K562 (cell line): ENCODE measurements at regions not wholly inside any gene's neighbourhood (a gene's known extent, or its start where the extent isn't known, plus 50 kb on each side); places are given as distances from the start of the nearest gene placed in this dataset.

Source experiments
- CEBPB ChIP-seq: fragments of 450-650 bp; IDR thresholded peaks from 2 replicates; pipeline ENCODE4 v1.6.1; 2016; ENCODE audit warnings: missing genetic modification characterization, missing compliant biosample characterization
- CEBPG ChIP-seq, 3 experiments: fragments of 200-800 bp in 1 of 3; sonication (Bioruptor generic) in 1 of 3; sonication (generic) in 1 of 3; formaldehyde crosslinking in 1 of 3; IDR thresholded peaks in 2 of 3; conservative IDR thresholded peaks in 1 of 3; 2 replicates each; pipeline versions ENCODE4 v1.6.1 to v1.8.0; 2016 to 2022; ENCODE audit warnings: missing compliant biosample characterization in 2 of 3, missing genetic modification characterization in 2 of 3, mild to moderate bottlenecking in 1 of 3, missing genetic modification reagents in 1 of 3
- CREB1 ChIP-seq, 2 experiments: sonication (generic) in 1 of 2; formaldehyde crosslinking in 1 of 2; IDR thresholded peaks; 2 replicates each; pipeline versions ENCODE4 v1.6.1 to v1.8.0; 2012 to 2022; ENCODE audit warnings: inconsistent platforms in 1 of 2, mild to moderate bottlenecking in 1 of 2, missing genetic modification reagents in 1 of 2, moderate library complexity in 1 of 2
- DNMT1 ChIP-seq: fragments of 450-650 bp; IDR thresholded peaks from 2 replicates; pipeline ENCODE4 v1.6.1; 2016; ENCODE audit warnings: antibody characterized with exemption, mild to moderate bottlenecking
- EP300 ChIP-seq: IDR thresholded peaks from 2 replicates; pipeline ENCODE4 v1.6.1; 2012; ENCODE audit warnings: low read length, improper control_type of control experiment
- MEF2A ChIP-seq: IDR thresholded peaks from 2 replicates; pipeline ENCODE4 v1.6.1; 2011; ENCODE audit warnings: low read depth, mild to moderate bottlenecking, low read length, moderate library complexity; ENCODE audit not compliant: control insufficient read depth
- POLR2A ChIP-seq: fragments of 450-650 bp; conservative IDR thresholded peaks from 2 replicates; pipeline ENCODE4 v1.6.1; 2016
- RBFOX2 ChIP-seq: fragments of 200-400 bp; formaldehyde crosslinking; IDR thresholded peaks from 2 replicates; pipeline ENCODE4 v1.6.1; 2017; ENCODE audit warnings: low read depth, mild to moderate bottlenecking, low read length, moderate library complexity
- RFX1 ChIP-seq: fragments of 450-650 bp; IDR thresholded peaks from 2 replicates; pipeline ENCODE4 v1.6.1; 2016; ENCODE audit warnings: mild to moderate bottlenecking, moderate library complexity
- STAT5B ChIP-seq: fragments of 250-450 bp; sonication (Bioruptor Pico); IDR thresholded peaks from 2 replicates; pipeline ENCODE4 v1.8.0; 2021; ENCODE audit warnings: mild to moderate bottlenecking, inconsistent platforms
- ZZZ3 ChIP-seq: fragments of 450-650 bp; IDR thresholded peaks from 2 replicates; pipeline ENCODE4 v1.6.1; 2016; ENCODE audit warnings: antibody characterized with exemption, mild to moderate bottlenecking, moderate library complexity
- TF ChIP-seq, protein P1 (sequence below), 3 experiments: IDR thresholded peaks in 2 of 3; conservative IDR thresholded peaks in 1 of 3; 2 replicates each; pipeline ENCODE4 v1.5.1; 2011 to 2012; ENCODE audit warnings: low read length in 3 of 3, mild to moderate bottlenecking in 3 of 3, control low read depth in 2 of 3, improper control_type of control experiment in 1 of 3, inconsistent platforms in 1 of 3, low read depth in 1 of 3, mixed read lengths in 1 of 3, moderate library complexity in 1 of 3; ENCODE audit not compliant: insufficient read depth in 2 of 3

GRCh38 chr5:2260211-2261003 is 377.7 kb upstream of the IRX4 start:
- TF ChIP-seq POLR2A = no peak
- no peak for TF ChIP-seq RFX1
- TF ChIP-seq ZZZ3 = no peak
- no peak for TF ChIP-seq STAT5B (CRISPR knock-in tag)
- TF ChIP-seq, protein P1, sequence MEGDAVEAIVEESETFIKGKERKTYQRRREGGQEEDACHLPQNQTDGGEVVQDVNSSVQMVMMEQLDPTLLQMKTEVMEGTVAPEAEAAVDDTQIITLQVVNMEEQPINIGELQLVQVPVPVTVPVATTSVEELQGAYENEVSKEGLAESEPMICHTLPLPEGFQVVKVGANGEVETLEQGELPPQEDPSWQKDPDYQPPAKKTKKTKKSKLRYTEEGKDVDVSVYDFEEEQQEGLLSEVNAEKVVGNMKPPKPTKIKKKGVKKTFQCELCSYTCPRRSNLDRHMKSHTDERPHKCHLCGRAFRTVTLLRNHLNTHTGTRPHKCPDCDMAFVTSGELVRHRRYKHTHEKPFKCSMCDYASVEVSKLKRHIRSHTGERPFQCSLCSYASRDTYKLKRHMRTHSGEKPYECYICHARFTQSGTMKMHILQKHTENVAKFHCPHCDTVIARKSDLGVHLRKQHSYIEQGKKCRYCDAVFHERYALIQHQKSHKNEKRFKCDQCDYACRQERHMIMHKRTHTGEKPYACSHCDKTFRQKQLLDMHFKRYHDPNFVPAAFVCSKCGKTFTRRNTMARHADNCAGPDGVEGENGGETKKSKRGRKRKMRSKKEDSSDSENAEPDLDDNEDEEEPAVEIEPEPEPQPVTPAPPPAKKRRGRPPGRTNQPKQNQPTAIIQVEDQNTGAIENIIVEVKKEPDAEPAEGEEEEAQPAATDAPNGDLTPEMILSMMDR (IDR thresholded peaks at IDR 0.05 in 2 of 3, conservative IDR thresholded peaks at IDR 0.05 in 1 of 3; ENCODE audit: insufficient read depth in 2 of 3, low read depth in 1 of 3, low read length in 3 of 3) = no peak
- no peak for TF ChIP-seq MEF2A
- TF ChIP-seq DNMT1 = no peak
- no peak for TF ChIP-seq RBFOX2
- TF ChIP-seq CEBPB (tag) = no peak
- TF ChIP-seq EP300 = no peak
- no peak for TF ChIP-seq CEBPG (CRISPR knock-in tag; IDR thresholded peaks at IDR 0.05)
- no peak for TF ChIP-seq CEBPG (tag; conservative IDR thresholded peaks at IDR 0.05 in 1 of 2, IDR thresholded peaks at IDR 0.05 in 1 of 2)
- no peak for TF ChIP-seq CREB1 (IDR thresholded peaks at IDR 0.05)
- no peak for TF ChIP-seq CREB1 (CRISPR knock-in tag; IDR thresholded peaks at IDR 0.05)
